ENCODE measurements at regions not wholly inside any gene's neighbourhood (a gene's known extent, or its start where the extent isn't known, plus 50 kb on each side); places are given as distances from the start of the nearest gene placed in this dataset.
"Not testable (repeated sequence)": the region's sequence is repeated elsewhere in the genome, so short reads cannot be mapped to it uniquely, and the experiment has no call there.

DNA sequence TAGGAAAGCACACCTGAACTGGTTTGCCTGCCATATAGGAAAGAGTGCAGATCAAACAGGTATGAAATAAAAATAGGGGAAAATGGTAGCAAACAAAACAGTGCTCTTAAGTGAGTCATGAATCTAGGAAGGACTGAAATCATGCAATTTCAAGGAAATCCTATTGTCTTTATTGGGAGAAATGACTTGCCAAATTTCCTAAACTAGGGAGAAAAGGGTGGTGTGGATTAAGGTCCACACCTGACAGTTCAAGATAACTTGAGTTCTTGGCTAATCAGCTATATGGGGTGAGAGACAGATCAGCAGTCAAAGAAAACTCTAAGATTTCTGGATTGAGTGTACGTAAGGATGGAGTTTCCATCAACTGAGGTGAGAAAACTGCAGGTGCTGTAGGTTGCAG, 101.1 kb downstream of the PRKAB2 start:
- no peak for DNase-seq (ENCODE audit: low spot score)

DNA sequence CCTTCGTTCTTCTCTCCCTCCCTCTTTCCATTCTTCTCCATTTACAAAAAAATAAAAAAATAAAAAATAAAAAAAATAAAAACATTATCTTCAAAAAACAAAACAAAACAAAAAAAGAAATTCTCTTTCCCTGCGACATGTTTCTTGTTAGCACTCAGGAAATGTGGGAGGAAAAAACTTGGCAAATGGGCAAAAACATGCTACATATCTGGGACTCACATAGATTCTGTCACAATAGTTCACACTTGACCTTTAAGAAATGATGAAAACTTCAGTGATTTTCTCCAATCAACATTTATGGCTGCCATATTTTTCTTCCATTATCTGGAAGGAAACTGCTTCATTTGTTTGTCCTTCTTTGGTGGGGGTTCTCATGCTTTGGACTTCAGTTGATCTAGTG, 109.3 kb downstream of the PRKAB2 start:
- DNase-seq (ENCODE audit: low spot score): no peak

DNA sequence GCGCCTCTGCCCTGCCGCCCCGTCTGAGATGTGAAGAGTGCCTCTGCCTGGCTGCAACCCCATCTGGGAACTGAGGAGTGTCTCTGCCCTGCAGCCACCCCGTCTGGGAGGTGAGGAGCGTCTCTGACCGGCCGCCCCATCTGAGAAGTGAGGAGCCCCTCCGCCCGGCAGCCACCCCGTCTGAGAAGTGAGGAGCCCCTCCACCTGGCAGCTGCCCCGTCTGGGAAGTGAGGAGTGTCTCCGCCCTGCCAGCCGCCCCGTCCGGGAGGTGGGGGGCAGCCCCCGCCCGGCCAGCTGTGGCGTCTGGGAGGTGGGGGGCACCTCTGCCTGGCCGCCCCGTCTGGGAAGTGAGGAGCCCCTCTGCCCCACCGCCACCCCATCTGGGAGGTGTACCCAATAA, 110.4 kb downstream of the PRKAB2 start:
- not testable (repeated sequence) for DNase-seq (ENCODE audit: low spot score)

DNA sequence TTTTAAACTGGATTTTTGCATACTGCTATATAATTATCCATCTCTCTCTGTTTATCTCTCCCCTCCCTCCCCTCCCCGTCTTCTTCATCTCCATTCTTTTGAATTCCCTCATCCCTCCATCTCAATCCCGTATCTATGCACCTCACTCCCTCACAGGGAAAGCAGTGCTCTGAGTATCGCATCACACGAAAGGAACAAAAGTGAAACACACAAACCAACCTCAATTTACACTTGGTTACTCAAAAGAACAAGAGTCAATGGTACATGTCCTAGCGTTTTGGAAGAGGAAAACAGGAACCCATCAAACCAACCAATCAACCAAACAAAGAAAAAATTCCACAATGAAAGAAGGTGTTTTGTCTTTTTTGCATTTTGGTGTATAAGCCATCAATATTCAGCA, 115.1 kb downstream of the NBPF12 start:
- DNase-seq (ENCODE audit: low spot score): no peak

DNA sequence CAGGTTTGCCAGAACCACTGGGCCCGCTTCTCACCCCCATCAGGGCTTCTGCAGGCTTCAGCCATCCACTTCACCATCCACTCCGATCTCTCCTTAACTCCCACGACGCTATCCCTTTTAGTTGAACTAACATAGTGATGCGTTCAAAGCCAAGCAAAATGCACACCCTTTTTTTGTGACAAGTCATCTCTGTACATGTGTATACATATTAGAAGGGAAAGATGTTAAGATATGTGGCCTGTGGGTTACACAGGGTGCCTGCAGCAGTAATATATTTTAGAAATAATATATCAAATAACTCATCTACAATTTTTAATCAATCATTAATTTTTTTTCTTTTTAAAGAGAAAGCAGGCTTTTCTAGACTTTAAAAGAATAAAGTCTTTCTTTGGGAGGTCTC, 114.6 kb downstream of the NBPF12 start:
- DNase-seq (ENCODE audit: low spot score): no peak

DNA sequence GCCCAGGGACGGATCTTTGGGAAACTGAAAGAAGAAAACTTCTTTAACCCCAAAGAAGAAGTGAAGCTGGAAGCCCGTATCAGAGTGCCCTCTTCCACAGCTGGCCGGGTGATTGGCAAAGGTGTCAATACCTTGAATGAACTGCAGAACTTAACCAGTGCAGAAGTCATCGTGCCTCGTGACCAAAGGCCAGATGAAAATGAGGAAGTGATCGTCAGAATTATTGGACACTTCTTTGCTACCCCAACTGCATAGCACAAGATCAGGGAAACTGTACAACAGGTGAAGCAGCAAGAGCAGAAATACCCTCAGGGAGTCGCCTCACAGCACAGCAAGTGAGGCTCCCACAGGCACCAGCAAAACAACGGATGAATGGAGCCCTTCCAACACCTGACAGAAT, 114.0 kb downstream of the NBPF12 start:
- DNase-seq (ENCODE audit: low spot score): no peak

DNA sequence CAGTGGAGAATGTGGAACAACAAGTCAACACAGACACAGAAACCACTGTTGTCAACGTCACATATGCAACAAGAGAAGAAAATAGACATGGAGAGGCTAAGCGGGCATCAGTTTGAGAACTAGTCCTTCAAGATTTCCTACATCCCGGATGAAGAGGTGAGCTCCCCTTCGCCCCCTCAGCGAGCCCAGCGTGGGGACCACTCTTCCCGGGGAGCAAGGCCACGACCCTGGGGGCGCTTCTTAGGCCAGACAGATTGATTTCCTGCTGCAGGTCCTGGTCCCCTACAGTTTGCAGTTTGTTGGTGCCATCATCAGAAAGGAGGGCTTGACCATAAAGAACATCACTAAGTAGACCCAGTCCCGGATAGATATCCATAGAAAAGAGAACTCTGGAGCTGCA, 113.0 kb downstream of the NBPF12 start:
- no peak for DNase-seq (ENCODE audit: low spot score)

DNA sequence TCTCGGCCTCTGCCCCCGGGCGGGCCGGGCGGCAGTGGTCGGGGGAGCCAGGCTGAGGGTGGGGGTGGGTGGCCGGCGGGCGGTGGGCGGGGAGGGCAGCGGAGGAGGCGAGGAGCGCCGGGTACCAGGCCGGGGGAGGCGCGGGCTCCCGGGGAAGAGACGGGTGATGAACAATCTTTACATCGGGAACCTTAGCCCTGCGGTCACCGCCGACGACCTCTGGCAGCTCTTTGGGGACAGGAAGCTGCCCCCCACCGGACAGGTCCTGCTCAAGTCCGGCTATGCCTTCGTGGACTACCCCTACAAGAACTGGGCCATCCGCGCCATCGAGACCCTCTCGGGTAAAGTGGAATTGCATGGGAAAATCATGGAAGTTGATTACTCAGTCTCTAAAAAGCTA, 112.5 kb downstream of the NBPF12 start:
- no peak for DNase-seq (ENCODE audit: low spot score)

DNA sequence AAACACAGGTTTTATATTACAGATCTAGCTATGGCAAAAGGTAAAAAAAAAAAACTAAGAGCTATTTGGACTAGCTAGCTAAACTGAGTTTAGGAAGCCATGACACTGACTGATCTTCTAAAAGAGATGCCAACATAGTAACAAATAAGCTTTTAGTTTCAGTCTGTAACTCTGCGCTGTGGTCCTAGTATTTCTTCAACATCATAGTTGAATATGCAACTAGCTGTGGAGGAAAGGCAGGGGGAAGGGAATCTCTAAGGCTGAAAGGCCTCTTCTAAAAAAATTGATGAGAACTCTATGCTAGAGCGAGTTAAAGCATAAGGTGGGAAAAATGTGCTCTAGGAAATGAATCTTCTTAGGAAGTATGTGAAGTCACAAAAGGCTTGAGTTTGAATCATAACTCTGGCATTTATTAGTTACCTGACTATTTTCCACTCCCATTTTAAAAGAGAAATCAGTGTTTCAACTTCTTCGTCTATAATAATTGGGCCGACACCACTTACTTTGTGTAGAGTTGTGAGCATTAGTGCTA, 108.8 kb downstream of the NBPF12 start:
- DNase-seq (ENCODE audit: low spot score): not testable (repeated sequence)

DNA sequence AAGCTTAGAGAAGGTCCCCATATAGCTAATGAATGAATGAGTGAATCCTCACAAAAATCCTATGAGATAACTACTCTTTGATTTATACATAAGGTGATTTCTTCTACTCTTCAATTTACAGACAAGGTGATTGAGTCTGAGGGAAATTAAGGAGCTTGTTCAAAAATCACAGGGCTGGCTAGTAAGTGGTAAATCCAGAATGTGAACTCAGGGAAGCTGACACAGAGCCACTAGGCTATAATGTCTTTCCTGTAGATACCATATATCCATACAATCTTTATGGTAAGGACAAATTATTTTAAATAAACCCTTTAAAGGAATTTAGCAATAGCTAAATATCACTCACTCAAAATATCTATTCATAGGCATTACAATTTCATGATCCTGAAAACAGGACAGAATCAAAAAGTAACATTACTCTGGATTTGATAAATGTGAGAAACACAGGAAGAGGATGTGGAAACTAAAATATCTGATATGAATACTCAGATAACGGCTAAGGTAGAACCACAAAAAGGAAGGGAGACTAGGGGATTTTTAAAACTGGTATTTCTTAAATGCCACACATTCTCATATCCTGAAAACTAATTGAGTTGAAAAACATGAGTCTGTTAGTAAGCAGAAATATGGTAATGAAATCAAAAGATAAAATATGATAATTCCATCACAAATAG, 108.2 kb downstream of the NBPF12 start:
- no peak for DNase-seq (ENCODE audit: low spot score)

Measured in umbilical cord (tissue), 1 donor.